NCI-H748 treated with DMSO at 0.1 percent for 48 hours (cell line): ENCODE measurements at regions not wholly inside any gene's neighbourhood (a gene's known extent, or its start where the extent isn't known, plus 50 kb on each side); places are given as distances from the start of the nearest gene placed in this dataset.

Experiments used
- DNase-seq: peaks from one replicate; lab custom pipeline; 2025; lab: John Stamatoyannopoulos, UW

- DNase-seq: no peak
Measured at GRCh38 chrX:14164828-14165227, 135.1 kb upstream of the GEMIN8 start.

- DNase-seq: no peak
Measured at GRCh38 chrX:14125462-14125861, 95.8 kb upstream of the GEMIN8 start.

GRCh38 chrX:14124562-14124961 lies 94.9 kb upstream of the GEMIN8 start:
- DNase-seq: no peak

- DNase-seq: no peak
Measured at GRCh38 chrX:14095702-14096101, 66.0 kb upstream of the GEMIN8 start.

GRCh38 chrX:14094191-14094590 lies 64.5 kb upstream of the GEMIN8 start:
- no peak for DNase-seq

GRCh38 chrX:14084466-14084865 lies 54.8 kb upstream of the GEMIN8 start:
- DNase-seq: no peak

- DNase-seq: no peak
Measured at GRCh38 chrX:14083783-14084182, 54.1 kb upstream of the GEMIN8 start.

- no peak for DNase-seq
Measured at GRCh38 chrX:14079891-14080430, 50.3 kb upstream of the GEMIN8 start.
